Left ventricle myocardium superior (tissue), 1 donor: ENCODE measurements at regions not wholly inside any gene's neighbourhood (a gene's known extent, or its start where the extent isn't known, plus 50 kb on each side); places are given as distances from the start of the nearest gene placed in this dataset.

Experiments used
- ATAC-seq: fragments of 200-7000 bp; cut with Tn5 transposase; one replicate; pipeline ENCODE4 v1.9.1; 2020; ENCODE audit warnings: mild to moderate bottlenecking, moderate library complexity
- DNase-seq: peaks from one replicate; pipeline ENCODE4 v3.0.0-alpha.2; 2020
- intact Hi-C: fragments of 100-400 bp; cut with micrococcal nuclease; formaldehyde crosslinking; loops from one replicate; pipeline ENCODE4 v1.11.0; 2022
- donor health status: DM: no; HTN: yes; CAD: no; lungs with severe emphysema.

DNA sequence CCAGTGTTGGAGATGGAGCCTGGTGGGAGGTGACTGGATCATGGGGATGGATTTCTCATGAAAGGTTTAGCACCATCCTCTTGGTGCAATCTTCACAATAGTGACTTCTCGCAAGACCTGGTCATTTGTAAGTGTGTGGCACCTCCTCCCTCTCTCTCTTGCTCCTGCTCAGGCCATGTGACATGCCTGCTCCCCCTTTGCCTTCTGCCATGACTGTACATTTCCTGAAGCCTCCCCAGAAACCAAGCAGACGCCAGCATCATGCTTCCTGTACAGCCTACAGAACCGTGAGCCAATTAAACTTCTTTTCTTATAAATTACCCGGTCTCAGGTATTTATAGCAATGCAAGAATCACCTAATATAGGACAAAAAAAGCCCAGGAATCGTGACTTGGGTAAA lies 171.0 kb upstream of the FOXN3 start:
- intact Hi-C loops = no loop called here
- ATAC-seq (no peak), DNase-seq (no peak)

GRCh38 chr14:89587136-89587420 lies 170.0 kb upstream of the FOXN3 start:
- ATAC-seq = no peak
- no peak for DNase-seq
- intact Hi-C loops = no loop called here

DNA sequence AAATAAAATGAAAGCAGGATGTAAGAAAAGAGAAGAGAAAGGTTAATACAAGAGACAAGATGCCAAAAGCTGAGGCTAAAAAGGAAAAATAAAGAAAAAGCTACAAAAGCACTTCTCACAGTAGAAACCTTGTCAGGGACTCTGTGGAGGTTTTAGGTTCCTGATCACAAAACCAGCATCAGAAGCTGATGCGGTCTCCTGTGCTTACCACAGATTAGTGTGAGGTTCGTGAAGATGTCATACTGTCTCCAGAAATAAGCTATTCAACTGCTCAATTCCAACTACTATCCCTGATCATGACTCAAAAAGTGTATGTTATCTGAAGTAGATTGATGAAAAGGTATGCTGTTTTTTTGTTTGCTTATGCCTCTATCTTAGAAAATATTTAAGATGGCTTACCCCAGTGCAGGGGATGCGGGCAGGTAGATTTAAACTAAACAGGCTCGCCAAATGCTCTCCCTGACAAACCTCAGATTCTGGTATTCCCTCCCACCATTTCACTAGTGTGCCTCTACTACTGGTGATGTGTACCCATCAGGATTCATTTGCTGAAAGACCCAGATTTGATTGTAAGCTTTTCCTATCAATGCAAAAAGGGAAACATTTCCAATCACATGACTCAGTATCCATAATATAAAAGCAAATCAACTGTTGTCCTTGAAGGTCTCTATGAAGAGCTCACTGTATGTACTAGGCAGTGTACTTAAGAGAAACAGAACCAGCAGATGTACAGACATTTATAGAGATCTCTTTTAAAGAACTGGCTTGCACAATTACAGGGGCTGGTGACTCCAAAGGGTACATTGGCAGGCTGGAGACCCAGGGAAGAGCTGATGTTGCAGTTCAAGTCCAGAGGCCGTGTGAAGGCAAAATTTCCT lies 169.5 kb upstream of the FOXN3 start:
- intact Hi-C loops = no loop called here

DNA sequence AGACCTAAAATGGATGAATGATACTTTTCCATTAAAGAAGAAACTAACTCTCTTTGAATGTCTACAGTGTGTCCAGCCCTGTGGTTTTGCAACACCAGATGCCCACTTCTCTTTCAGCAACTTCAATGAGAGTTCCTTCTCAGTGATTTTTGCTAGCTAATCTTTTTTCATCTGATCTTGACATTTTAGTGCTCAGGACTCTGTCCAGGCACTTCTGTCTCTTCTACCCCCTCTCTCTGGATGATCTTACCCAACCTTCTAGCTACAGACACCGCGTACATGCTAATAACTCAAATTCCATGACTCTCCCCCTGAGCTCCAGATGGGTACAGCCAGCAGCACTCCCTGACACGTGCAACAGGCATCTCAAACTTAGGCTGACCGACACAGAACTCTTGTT lies 161.1 kb upstream of the FOXN3 start:
- peak; percentile 76 for ATAC-seq
- DNase-seq = no peak

More for the DNA sequence above, 169.5 kb upstream of the FOXN3 start:
- ATAC-seq (peak; percentile 67), DNase-seq (no peak)

DNA sequence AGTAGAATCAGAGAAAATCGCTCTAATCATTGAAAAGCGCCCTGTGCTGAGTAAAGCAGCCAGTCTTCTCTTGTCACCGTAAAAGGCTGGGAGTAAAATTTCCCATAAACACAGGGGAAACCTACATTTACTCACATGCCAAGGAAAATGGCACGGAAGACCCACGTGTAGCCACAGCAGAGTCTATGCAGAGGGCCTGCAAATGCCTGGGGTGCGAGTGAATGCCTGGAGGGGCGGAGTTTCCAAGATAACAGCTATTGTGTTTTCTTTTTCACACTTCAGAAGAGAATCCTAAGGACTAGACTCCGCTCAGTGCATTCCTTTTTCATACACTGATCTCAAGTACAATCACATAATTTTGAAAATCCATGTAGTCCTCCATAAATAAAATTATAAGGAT lies 159.9 kb upstream of the FOXN3 start:
- DNase-seq = no peak
- intact Hi-C loops = no loop called here
- no peak for ATAC-seq

More for the DNA sequence above, 161.1 kb upstream of the FOXN3 start:
- intact Hi-C loops = no loop called here

- ATAC-seq = peak; percentile 14
- intact Hi-C loops = no loop called here
- no peak for DNase-seq
These were observed 159.3 kb upstream of the FOXN3 start for GRCh38 chr14:89576145-89576927.

DNA sequence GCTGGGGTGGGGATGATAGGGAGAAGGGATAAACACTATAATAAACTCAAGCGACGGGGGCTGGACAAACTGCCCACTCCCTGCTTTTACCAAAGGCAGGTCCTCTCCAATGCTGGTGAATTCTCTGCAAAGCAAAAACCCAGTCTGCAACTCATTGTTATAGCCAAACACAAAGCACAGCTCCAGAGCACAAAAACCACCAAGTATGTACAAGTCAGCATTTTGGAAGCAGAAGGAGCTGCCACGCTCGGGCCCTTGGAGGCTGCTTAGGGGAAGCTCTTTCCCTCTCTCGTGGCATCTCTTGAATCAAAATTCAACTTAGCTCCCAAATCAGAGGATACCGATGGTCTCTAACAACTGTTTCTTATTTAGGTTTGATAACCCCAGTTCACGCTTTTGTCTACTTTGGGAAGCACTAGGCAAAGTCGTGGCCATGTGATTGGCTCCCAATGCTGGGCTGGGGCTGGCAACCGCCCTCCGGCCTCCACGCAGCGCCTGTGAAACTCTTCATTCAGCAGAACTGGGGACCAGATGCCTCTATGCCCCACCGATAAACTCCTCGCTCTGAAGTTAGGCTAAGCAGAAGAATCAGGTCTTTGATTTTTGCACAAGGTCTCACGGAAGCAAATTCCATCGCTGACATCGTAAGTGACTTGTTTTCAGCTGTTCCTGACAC lies 158.5 kb upstream of the FOXN3 start:
- ATAC-seq = peak; percentile 12
- intact Hi-C loops = no loop called here
- no peak for DNase-seq

GRCh38 chr14:89574420-89574819 lies 157.4 kb upstream of the FOXN3 start:
- intact Hi-C loops = no loop called here
- DNase-seq (no peak), ATAC-seq (peak; percentile 7)

DNA sequence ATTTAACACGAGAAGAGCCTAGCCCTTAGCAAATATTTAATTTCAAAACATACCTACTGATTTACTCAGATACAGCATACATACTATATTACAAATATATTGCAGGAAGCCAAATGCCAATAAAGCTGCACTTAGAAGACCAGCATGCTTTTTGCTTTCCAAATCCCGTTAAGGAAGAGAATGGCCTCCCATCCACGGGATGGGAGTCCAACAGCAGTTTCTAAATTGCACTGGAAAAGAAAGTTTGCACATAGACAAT lies 156.3 kb upstream of the FOXN3 start:
- no peak for ATAC-seq
- no peak for DNase-seq
- intact Hi-C loops = no loop called here

GRCh38 chr14:89572596-89573398 lies 155.8 kb upstream of the FOXN3 start:
- ATAC-seq = peak; percentile 70
- intact Hi-C loops = no loop called here
- DNase-seq = peak; percentile 49

DNA sequence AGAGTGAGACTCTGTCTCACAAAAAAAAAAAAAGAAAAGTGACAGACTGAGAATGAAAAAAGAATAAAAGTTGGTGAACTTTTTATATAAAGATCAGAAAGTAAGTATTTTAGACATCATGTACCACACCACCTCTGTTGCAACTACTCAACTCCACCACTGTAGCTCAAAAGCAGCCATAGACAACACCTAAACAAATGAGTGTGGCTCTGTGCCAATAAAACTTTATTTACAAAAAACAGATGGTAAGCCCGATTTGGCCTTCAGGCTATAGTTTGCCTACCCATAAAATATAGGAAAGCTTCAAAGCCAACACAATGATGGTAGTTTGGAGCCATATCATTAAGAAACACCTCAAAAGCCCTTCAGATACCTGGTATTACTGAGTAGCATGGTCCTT lies 154.5 kb upstream of the FOXN3 start:
- no peak for ATAC-seq
- no peak for DNase-seq
- intact Hi-C loops = no loop called here

- DNase-seq = no peak
- intact Hi-C loops = no loop called here
- ATAC-seq = no peak
These were observed 149.8 kb upstream of the FOXN3 start for GRCh38 chr14:89566644-89567415.

GRCh38 chr14:89566180-89566579 lies 149.1 kb upstream of the FOXN3 start:
- intact Hi-C loops = no loop called here
- no peak for DNase-seq
- no peak for ATAC-seq

DNA sequence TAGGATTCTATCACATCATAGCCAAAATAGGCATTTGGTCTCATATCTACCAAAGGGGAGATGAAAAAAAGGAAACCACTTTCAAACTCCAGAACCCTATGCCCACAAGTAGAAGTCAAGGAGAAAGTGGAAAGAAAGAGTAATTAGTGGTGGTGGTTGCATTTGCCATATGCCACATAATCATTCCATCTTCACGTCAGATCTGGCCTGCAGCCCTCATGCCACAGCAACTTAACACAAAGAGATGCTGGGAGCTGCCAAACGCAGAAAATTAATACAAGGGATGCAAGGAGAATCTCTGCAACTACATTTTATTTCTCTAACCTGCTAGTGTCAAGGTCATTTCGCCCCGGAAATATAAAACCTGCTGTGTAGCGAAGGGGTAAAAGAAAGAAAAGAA lies 148.6 kb upstream of the FOXN3 start:
- ATAC-seq (no peak), DNase-seq (no peak)
- intact Hi-C loops = no loop called here

DNA sequence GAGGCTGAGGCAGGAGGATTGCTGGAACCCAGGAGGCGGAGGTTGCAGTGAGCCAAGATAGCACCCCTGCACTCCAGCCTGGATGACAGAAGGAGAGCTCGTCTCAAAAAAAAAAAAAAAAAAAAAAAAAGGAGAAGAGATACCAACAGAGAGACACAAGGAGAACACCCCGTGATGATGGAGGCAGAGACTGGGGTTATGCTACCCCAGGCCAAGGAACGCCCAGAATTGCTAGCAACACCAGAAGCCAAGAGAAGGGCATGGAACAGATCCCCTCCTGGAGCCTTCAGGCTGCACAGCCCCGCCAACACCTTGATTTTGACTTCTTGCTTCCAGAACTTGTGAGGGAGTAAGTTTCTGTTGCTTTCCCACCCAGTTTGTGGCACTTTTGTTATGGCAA lies 148.0 kb upstream of the FOXN3 start:
- DNase-seq (no peak), ATAC-seq (peak; percentile 33)
- intact Hi-C loops = no loop called here

DNA sequence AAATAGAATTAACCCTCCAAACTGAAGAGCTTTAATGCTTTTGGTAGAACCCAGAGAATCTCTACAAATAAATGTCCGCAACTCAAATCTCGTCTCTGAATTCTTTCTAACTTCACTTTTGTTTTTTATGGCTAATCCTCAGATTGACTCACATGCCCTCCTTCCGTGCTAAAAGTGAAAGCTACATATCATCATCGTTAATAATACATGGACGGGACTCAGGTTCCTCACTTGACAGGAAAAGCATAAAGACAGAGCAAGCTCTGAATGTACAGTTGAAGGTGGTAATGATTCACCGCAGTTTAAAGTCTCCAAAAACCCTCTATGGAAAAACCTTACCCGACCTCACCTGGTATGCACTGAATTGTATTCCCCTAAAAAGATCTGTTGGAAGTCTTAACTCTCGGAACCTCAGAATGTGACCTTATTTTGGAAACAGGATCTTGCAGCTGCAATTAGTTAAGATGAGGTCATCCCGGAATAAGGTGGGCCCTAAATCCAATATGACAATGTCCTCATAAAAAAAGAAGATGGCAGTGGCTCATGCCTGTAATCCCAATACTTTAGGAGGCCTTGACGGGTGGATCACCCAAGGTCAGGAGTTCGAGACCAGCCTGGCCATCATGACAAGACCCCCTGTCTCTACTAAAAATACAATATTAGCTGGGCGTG lies 147.4 kb upstream of the FOXN3 start:
- ATAC-seq (no peak), DNase-seq (no peak)
- intact Hi-C loops = no loop called here

DNA sequence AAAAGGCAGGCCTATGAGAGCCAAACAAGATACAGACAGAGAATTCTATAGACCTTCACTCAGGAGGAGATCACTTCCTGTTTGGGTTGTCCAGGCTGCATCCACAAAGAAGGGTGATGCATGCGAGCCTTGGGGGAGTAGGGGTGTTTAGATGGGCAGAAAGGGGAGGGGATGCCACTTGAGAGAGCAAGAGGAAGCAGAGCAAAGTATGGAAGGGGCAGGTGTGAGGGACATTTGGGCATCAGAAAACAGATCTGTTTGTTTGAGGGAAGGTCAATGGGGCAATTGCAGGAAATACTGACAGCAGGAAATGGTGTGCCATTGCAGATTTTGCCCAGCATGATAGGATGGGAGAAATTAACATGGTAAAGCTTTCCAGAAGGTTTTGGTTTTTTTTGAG lies 146.4 kb upstream of the FOXN3 start:
- intact Hi-C loops = no loop called here
- no peak for ATAC-seq

DNA sequence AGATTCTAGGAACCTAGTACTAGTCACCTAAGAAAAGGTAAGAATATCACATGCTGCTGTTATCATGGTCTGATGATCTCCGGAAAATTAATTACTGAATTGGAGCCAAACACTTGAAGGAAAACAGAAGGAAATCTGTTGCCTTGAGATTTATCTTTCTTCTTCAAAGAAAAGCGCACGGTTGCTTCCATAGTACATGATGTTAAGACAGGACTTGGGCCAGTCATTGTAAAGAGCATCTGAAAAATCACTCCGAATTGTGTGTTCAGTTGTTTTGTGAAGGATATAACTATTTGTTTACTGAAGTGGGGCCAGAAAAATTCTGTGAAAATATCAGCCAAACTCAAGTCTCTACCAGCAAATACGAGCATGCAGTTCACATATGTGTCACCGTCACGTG lies 134.9 kb upstream of the FOXN3 start:
- intact Hi-C loops = no loop called here
- ATAC-seq (peak; percentile 54), DNase-seq (no peak)

More for the DNA sequence above, 146.4 kb upstream of the FOXN3 start:
- DNase-seq = no peak
